Chondrocyte (in vitro differentiated cells): ENCODE measurements at regions not wholly inside any gene's neighbourhood (a gene's known extent, or its start where the extent isn't known, plus 50 kb on each side); places are given as distances from the start of the nearest gene placed in this dataset.

Experiments
- DNase-seq: peaks from one replicate; pipeline ENCODE4 v3.0.0; 2021; ENCODE audit warnings: mixed read lengths, low spot score
- H3K27ac Mint-ChIP-seq: one replicate; pipeline ENCODE4 v1.8.0; 2021; ENCODE audit warnings: mild to moderate bottlenecking, moderate library complexity, mixed read lengths; ENCODE audit not compliant: unreplicated experiment
- H3K27me3 Mint-ChIP-seq: 2 replicates; pipeline ENCODE4 v1.8.0; 2021; ENCODE audit warnings: low read depth, mixed read lengths
- H3K36me3 Mint-ChIP-seq: 2 replicates; pipeline ENCODE4 v1.8.0; 2021; ENCODE audit warnings: low read depth, mixed read lengths
- H3K4me1 Mint-ChIP-seq: 2 replicates; pipeline ENCODE4 v1.8.0; 2021; ENCODE audit warnings: low read depth, mild to moderate bottlenecking, mixed read lengths
- H3K4me3 Mint-ChIP-seq: one replicate; pipeline ENCODE4 v1.8.0; 2021; ENCODE audit warnings: mild to moderate bottlenecking, moderate library complexity, mixed read lengths; ENCODE audit not compliant: unreplicated experiment
- H3K9me3 Mint-ChIP-seq: 2 replicates; pipeline ENCODE4 v1.8.0; 2021; ENCODE audit warnings: low read depth, mixed read lengths
- CTCF ChIP-seq: fragments of 200-600 bp; sonication (generic); IDR thresholded peaks from 2 replicates; pipeline ENCODE4 v1.5.0; 2021; ENCODE audit warnings: antibody characterized with exemption, mild to moderate bottlenecking, moderate library complexity

DNA sequence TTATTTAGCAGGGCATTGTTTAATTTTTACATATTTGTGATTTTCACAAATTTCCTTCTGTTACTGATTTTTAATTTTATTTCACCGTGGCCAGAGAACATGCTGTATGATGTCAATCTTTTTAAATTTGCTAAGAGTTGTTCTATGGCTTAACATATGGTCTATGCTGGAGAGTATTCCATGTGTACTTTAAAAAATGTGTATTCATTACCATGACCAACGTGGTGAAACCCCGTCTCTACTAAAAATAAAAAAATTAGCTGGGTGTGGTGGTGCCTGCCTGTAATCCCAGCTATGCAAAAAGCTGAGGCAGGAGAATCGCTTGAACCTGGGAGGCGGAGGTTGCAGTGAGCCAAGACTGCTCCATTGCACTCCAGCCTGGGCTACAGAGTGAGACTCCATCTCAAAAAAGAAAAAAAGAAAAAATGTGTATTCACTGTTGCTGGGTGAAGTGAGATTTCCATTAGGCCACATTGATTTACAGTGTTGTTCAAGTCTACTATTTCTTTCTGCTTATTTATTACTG is 258.2 kb downstream of the EDEM1 start:
- no peak for TF ChIP-seq CTCF
- DNase-seq: no peak
- H3K36me3 Mint-ChIP-seq: no peaks in the 10 kb centered on the region
- no peak overlapping the region for H3K4me3 Mint-ChIP-seq
- H3K27ac Mint-ChIP-seq: no peak overlapping the region
- H3K27me3 Mint-ChIP-seq: no peaks in the 10 kb centered on the region
- no peaks in the 10 kb centered on the region for H3K4me1 Mint-ChIP-seq
- peaks cover 15% of the 10 kb centered on the region for H3K9me3 Mint-ChIP-seq

GRCh38 chr3:5448246-5448645 is 260.7 kb downstream of the EDEM1 start:
- Mint-ChIP-seq H3K4me3 (no peak overlapping the region), H3K4me1 (no peaks in the 10 kb centered on the region), H3K36me3 (no peaks in the 10 kb centered on the region), H3K27ac (no peak overlapping the region), H3K27me3 (peaks cover 3% of the 10 kb centered on the region), H3K9me3 (peaks cover 12% of the 10 kb centered on the region)
- no peak for DNase-seq
- no peak for TF ChIP-seq CTCF

DNA sequence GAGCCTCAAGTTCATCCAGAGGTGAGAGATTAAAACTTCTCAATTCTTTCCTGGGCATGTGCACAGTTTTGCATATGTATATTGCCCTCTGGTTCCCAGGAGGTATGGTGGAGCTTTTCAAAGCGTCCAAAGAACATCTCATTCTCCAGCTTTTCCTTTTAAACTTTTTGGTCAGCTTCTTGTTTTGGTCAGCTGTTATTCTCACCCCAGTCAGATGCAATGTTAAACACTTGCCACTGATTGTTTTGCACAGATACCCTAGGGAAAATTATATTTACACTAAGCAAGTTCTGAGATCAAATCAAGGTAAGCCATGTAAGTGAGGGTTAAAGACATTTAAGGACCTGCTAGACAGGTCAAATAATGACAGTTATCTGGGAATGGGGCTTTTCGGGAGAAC is 261.3 kb downstream of the EDEM1 start:
- no peaks in the 10 kb centered on the region for H3K36me3 Mint-ChIP-seq
- peaks cover 4% of the 10 kb centered on the region for H3K27me3 Mint-ChIP-seq
- peaks cover 7% of the 10 kb centered on the region for H3K9me3 Mint-ChIP-seq
- no peak for DNase-seq
- H3K4me3 Mint-ChIP-seq: no peak overlapping the region
- TF ChIP-seq CTCF: no peak
- H3K4me1 Mint-ChIP-seq: no peaks in the 10 kb centered on the region
- no peak overlapping the region for H3K27ac Mint-ChIP-seq

DNA sequence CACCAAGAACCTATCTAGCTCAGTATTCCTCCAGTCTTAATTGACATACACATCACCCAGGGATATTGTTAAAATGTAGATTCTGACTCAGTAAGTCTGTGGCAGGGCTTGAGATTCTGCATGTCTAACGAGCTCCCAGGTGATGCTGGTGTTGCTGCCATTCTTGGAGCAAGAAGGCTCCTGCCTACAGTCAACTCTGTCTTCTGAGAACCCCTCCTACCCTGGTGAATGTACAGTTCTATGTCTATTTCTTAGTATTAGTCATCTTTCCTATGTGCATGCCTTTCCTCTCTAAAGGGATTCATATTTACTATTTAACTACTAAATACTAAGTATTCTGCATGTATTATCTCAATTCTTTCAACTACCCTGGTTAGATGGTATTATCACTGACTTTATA is 268.7 kb downstream of the EDEM1 start:
- TF ChIP-seq CTCF: no peak
- Mint-ChIP-seq H3K27ac (no peak overlapping the region), H3K4me1 (no peaks in the 10 kb centered on the region), H3K27me3 (peaks cover 4% of the 10 kb centered on the region), H3K9me3 (no peaks in the 10 kb centered on the region), H3K36me3 (no peaks in the 10 kb centered on the region), H3K4me3 (no peak overlapping the region)
- no peak for DNase-seq

- Mint-ChIP-seq H3K9me3 (no peaks in the 10 kb centered on the region), H3K4me3 (no peak overlapping the region), H3K4me1 (no peaks in the 10 kb centered on the region), H3K36me3 (no peaks in the 10 kb centered on the region), H3K27ac (no peak overlapping the region), H3K27me3 (no peaks in the 10 kb centered on the region)
- DNase-seq: no peak
- no peak for TF ChIP-seq CTCF
These were observed 271.0 kb downstream of the EDEM1 start for GRCh38 chr3:5458526-5458925.
